HL-60 (cell line): ENCODE measurements at regions not wholly inside any gene's neighbourhood (a gene's known extent, or its start where the extent isn't known, plus 50 kb on each side); places are given as distances from the start of the nearest gene placed in this dataset.
A peak's percentile ranks its signal among the peaks of the same experiment; 100 is the strongest.

Source experiments
- DNase-seq, 2 experiments: peaks; one replicate each; pipeline ENCODE4 v3.0.0-alpha.2; 2010 to 2020; ENCODE audit warnings: low read depth in 1 of 2, low spot score in 1 of 2
- H3K27ac ChIP-seq: fragments of 250-450 bp; sonication (Bioruptor Pico); replicated peaks from 2 replicates; pipeline ENCODE4 v1.5.1; 2020; ENCODE audit warnings: mild to moderate bottlenecking, moderate library complexity
- H3K27me3 ChIP-seq: fragments of 250-450 bp; sonication (Bioruptor Pico); 2 replicates; pipeline ENCODE4 v1.5.1; 2021; ENCODE audit warnings: mild to moderate bottlenecking, moderate library complexity; ENCODE audit not compliant: insufficient read depth, poor library complexity, severe bottlenecking
- H3K4me3 ChIP-seq: replicated peaks from 2 replicates; pipeline ENCODE4 v1.5.1; 2011; ENCODE audit warnings: mild to moderate bottlenecking, control low read depth, low read length; ENCODE audit not compliant: insufficient read depth
- CTCF ChIP-seq: IDR thresholded peaks from one replicate; pipeline ENCODE4 v1.5.1; 2011; ENCODE audit warnings: low read length, control low read depth, inconsistent platforms; ENCODE audit not compliant: insufficient read depth
- GABPA ChIP-seq: IDR thresholded peaks from 2 replicates; pipeline ENCODE4 v1.6.1; 2012; ENCODE audit warnings: low read depth
- POLR2AphosphoS5 ChIP-seq: IDR thresholded peaks from 2 replicates; pipeline ENCODE4 v1.6.1; 2012; ENCODE audit warnings: low read depth
- REST ChIP-seq: IDR thresholded peaks from 2 replicates; pipeline ENCODE4 v1.6.1; 2012; ENCODE audit warnings: low read depth; ENCODE audit not compliant: insufficient replicate concordance
- SPI1 ChIP-seq: IDR thresholded peaks from 2 replicates; pipeline ENCODE4 v1.6.1; 2012; ENCODE audit warnings: low read depth, mild to moderate bottlenecking, borderline replicate concordance

- DNase-seq, result no peak
- TF ChIP-seq SPI1, result no peak
- no peak for TF ChIP-seq CTCF
- no peak for TF ChIP-seq POLR2AphosphoS5
- no peak for TF ChIP-seq GABPA
- Histone ChIP-seq H3K4me3 (no peak overlapping the region), H3K27me3 (no peaks in the 10 kb centered on the region), H3K27ac (no peak overlapping the region)
These were observed 389.5 kb upstream of the TNP1 start for GRCh38 chr2:217249121-217250012.

- Histone ChIP-seq H3K27ac (no peak overlapping the region), H3K4me3 (no peak overlapping the region), H3K27me3 (no peaks in the 10 kb centered on the region)
- peak in 1 of 2 experiments; percentile 55 for DNase-seq
- TF ChIP-seq GABPA (no peak), SPI1 (peak; percentile 99), REST (no peak)
These were observed 388.6 kb upstream of the TNP1 start for GRCh38 chr2:217248312-217248935.

- no peak for DNase-seq
- H3K27ac ChIP-seq, result no peak overlapping the region
- H3K27me3 ChIP-seq, result no peaks in the 10 kb centered on the region
- no peak overlapping the region for H3K4me3 ChIP-seq
- TF ChIP-seq GABPA (no peak), CTCF (no peak), SPI1 (no peak), POLR2AphosphoS5 (no peak), REST (no peak)
These were observed 387.6 kb upstream of the TNP1 start for GRCh38 chr2:217247476-217247875.

- no peak overlapping the region for H3K4me3 ChIP-seq
- TF ChIP-seq CTCF (no peak), REST (no peak), SPI1 (no peak), POLR2AphosphoS5 (no peak), GABPA (no peak)
- no peak for DNase-seq
- H3K27ac ChIP-seq, result no peak overlapping the region
- no peaks in the 10 kb centered on the region for H3K27me3 ChIP-seq
These were observed 386.2 kb upstream of the TNP1 start for GRCh38 chr2:217246108-217246507.
